GM06990 (cell line): ENCODE measurements at regions not wholly inside any gene's neighbourhood (a gene's known extent, or its start where the extent isn't known, plus 50 kb on each side); places are given as distances from the start of the nearest gene placed in this dataset.

Source experiments
- DNase-seq: peaks from one replicate; pipeline ENCODE4 v3.0.0-alpha.2; 2011; ENCODE audit not compliant: insufficient read length; ENCODE audit errors: extremely low read depth
- H3K27me3 ChIP-seq: replicated peaks from 2 replicates; pipeline ENCODE4 v1.6.0; 2011; ENCODE audit warnings: low read length; ENCODE audit not compliant: control insufficient read depth, insufficient read depth
- H3K36me3 ChIP-seq: 2 replicates; pipeline ENCODE4 v1.5.1; 2011; ENCODE audit warnings: low read length; ENCODE audit not compliant: control insufficient read depth, insufficient read depth
- H3K4me3 ChIP-seq: replicated peaks from 2 replicates; pipeline ENCODE4 v1.5.1; 2011; ENCODE audit warnings: low read depth, mild to moderate bottlenecking, control low read depth, low read length
- TF ChIP-seq, protein P1 (sequence below): IDR thresholded peaks from 2 replicates; pipeline ENCODE4 v1.5.1; 2011; ENCODE audit warnings: low read length, control low read depth, mild to moderate bottlenecking, inconsistent platforms; ENCODE audit not compliant: insufficient read depth, poor library complexity, severe bottlenecking

DNA sequence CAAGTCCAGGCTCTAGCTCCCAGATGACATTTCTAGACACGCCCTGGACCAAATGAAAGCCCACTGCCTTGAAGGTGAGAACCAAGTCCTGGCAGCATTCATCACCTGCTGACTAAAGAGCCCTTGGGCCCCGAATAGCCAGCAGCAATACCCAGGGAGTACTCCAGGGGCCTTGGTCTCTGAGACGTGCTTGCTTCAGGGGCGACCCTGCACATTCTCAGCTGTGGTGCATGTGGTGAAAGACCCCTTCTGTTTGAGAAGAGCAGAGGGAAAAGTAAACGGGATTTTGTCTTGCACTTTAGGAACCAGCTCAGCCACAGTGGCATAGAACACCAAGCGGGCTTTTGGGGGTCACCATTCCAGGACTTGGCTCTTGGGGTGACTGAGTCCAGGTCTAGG is 260.5 kb upstream of the MYT1L start:
- TF ChIP-seq, protein P1, sequence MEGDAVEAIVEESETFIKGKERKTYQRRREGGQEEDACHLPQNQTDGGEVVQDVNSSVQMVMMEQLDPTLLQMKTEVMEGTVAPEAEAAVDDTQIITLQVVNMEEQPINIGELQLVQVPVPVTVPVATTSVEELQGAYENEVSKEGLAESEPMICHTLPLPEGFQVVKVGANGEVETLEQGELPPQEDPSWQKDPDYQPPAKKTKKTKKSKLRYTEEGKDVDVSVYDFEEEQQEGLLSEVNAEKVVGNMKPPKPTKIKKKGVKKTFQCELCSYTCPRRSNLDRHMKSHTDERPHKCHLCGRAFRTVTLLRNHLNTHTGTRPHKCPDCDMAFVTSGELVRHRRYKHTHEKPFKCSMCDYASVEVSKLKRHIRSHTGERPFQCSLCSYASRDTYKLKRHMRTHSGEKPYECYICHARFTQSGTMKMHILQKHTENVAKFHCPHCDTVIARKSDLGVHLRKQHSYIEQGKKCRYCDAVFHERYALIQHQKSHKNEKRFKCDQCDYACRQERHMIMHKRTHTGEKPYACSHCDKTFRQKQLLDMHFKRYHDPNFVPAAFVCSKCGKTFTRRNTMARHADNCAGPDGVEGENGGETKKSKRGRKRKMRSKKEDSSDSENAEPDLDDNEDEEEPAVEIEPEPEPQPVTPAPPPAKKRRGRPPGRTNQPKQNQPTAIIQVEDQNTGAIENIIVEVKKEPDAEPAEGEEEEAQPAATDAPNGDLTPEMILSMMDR, result no peak
- no peaks in the 10 kb centered on the region for H3K36me3 ChIP-seq
- no peak for DNase-seq
- no peaks in the 10 kb centered on the region for H3K27me3 ChIP-seq
- H3K4me3 ChIP-seq, result no peak overlapping the region

DNA sequence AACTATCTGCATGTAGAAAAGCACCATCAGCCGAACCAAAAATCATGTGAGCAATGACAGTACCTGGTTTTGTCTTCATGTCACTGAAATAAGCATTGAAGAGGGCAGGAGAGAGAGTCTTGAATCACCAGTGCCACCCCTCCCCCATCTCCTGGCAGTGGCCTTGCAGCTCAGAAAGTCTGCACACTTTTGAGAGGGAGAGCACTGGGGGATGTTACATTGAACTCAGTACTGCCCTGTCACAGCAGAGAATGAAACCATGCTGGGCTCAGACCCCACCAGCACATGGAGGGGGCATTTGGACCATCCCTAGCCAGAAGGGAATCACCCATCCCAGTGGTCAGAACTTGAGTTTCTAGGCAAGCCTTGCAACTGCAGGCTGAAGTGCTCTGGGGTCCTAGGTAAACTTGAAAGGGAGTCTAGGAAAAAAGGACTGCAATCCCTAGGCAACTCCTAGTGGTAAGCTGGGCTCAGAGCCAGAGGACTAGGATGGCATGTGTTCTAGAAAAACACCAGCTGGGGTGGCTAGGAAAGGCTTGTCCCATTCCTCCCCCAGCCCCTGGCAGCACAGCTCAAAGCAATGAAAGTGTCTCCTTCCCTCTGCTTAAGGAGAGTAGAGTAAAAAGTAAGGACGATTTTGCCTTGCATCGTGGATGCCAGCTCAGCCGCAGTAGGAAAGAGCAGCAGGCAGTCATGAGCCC is 259.9 kb upstream of the MYT1L start:
- Histone ChIP-seq H3K27me3 (no peaks in the 10 kb centered on the region), H3K36me3 (no peaks in the 10 kb centered on the region), H3K4me3 (no peak overlapping the region)
- TF ChIP-seq, protein P1, result no peak
- no peak for DNase-seq

DNA sequence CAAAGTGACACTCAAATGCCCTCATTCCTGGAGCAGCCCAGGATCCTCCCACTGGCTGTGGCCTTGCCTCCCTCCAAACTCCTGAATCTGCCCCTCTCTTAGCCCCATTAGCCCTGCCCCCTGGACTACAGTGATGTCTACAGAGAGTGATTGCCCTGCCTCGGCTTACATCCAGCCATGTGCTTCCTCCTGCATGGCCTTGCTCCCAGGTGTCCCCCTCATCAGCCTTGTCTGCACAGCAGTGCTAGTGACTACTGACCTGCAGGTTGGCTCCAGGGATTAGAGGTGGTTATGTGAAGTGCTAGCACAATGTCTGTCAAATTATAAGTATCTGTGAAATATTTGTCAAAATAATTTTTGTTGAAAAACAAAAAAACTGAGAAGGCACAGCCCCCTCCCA is 259.1 kb upstream of the MYT1L start:
- TF ChIP-seq, protein P1, result no peak
- H3K36me3 ChIP-seq, result no peaks in the 10 kb centered on the region
- no peak for DNase-seq
- no peaks in the 10 kb centered on the region for H3K27me3 ChIP-seq
- no peak overlapping the region for H3K4me3 ChIP-seq

DNA sequence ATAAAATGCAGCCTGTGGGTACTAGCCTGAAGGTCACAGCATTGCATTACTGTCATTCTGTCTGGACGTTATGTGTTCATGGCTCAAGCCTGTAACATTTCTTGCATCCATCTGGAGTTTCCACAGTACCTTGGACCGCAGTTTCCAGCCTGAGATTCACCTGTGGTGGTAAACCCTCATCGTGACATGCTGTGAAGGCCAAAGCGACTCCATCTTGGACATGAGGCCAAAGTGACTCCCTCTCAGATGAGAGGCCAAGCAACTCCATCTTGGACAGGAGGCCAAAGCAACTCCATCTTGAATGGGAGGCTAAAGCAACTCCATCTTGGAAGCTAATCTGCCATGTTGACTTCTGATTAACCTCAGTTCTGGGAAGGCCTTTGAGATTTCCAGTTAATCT is 257.7 kb upstream of the MYT1L start:
- no peak for DNase-seq
- H3K36me3 ChIP-seq, result no peaks in the 10 kb centered on the region
- TF ChIP-seq, protein P1, result no peak
- no peak overlapping the region for H3K4me3 ChIP-seq
- no peaks in the 10 kb centered on the region for H3K27me3 ChIP-seq

DNA sequence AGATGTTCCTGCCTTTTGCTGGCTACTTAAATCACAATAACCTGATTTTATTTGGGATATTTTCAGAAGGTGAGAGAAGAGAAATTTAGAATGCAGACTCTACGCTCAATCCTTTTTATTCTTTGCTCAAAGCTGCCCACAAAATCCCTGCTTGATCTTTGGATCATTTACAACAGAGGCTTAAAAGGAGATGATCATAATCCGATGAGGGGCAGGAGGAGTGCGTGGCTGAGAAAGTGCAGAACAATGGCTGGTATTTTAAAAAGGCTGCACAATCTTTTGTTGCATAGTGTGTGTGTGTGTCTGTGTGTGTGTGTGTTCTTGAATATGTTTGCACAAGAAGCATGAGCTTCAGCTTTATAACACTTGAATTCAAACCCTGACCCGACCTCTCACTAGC is 256.3 kb upstream of the MYT1L start:
- no peak for DNase-seq

More for the DNA sequence above, 256.3 kb upstream of the MYT1L start:
- Histone ChIP-seq H3K27me3 (no peaks in the 10 kb centered on the region), H3K36me3 (no peaks in the 10 kb centered on the region), H3K4me3 (no peak overlapping the region)
- TF ChIP-seq, protein P1, result no peak
